HCT116 (cell line): ENCODE measurements at regions not wholly inside any gene's neighbourhood (a gene's known extent, or its start where the extent isn't known, plus 50 kb on each side); places are given as distances from the start of the nearest gene placed in this dataset.

Source experiments
- ATAC-seq: fragments of 200-7000 bp; cut with Tn5 transposase; 2 replicates; pipeline ENCODE4 v1.9.1; 2020; ENCODE audit warnings: mild to moderate bottlenecking, moderate library complexity
- BruUV-seq: library from RNA; stranded (reverse); fragments of 400-500 nt; replicated peaks from 2 replicates; lab custom pipeline; 2021; lab: Mats Ljungman, UMichigan
- CTCF ChIA-PET: fragments of 300-600 bp; sonication (Branson Sonifier 250); formaldehyde crosslinking; loops from one replicate; lab custom pipeline; 2021; ENCODE audit warnings: antibody characterized with exemption; lab: Charles Lee
- POLR2A ChIA-PET: fragments of 300-600, 350-600 bp; sonication (Branson Sonifier 250); formaldehyde crosslinking; loops from one replicate; lab custom pipeline; 2021; ENCODE audit warnings: antibody characterized with exemption; lab: Charles Lee
- RAD21 ChIA-PET, 2 experiments: fragments of 300-600 bp; sonication (Branson Sonifier 250); formaldehyde crosslinking; loops; one replicate each; lab custom pipeline; 2023; ENCODE audit warnings: low total read pairs in 2 of 2; ENCODE audit not compliant: uncharacterized antibody in 2 of 2, unreplicated experiment in 2 of 2, low non-redundant PET in 1 of 2; lab: Charles Lee
- DNase-seq: peaks from one replicate; pipeline ENCODE4 v3.0.0-alpha.2; 2010; ENCODE audit warnings: low read depth, low spot score
- H2AFZ ChIP-seq: fragments of 200-600 bp; shearing (Covaris generic), sonication (generic); 2 replicates; pipeline ENCODE4 v1.6.1; 2017; ENCODE audit warnings: low read depth, mixed run types, mixed read lengths, antibody characterized with exemption, low read length; ENCODE audit not compliant: poor library complexity, severe bottlenecking
- H3K27ac ChIP-seq: 2 replicates; pipeline ENCODE4 v1.5.1; 2012; ENCODE audit warnings: low read depth, low read length
- H3K27me3 ChIP-seq: fragments of 200-600 bp; sonication (generic); 2 replicates; pipeline ENCODE4 v1.6.1; 2016; ENCODE audit warnings: mixed run types, low read length, mixed read lengths; ENCODE audit not compliant: insufficient read depth
- H3K36me3 ChIP-seq, 2 experiments: fragments of 200-500 bp in 1 of 2; fragments of 200-600 bp in 1 of 2; sonication (Bioruptor generic) in 1 of 2; sonication (generic) in 1 of 2; 2 replicates each; pipeline versions ENCODE4 v1.5.1 to v1.6.1; 2014 to 2016; ENCODE audit warnings: low read length in 2 of 2, inconsistent platforms in 1 of 2, mixed read lengths in 1 of 2, mixed run types in 1 of 2; ENCODE audit not compliant: insufficient read depth in 2 of 2, control insufficient read depth in 1 of 2
- H3K4me1 ChIP-seq, 2 experiments: fragments of 200-600 bp in 1 of 2; sonication (generic) in 1 of 2; 2 replicates each; pipeline versions ENCODE4 v1.5.1 to v1.6.1; 2012 to 2017; ENCODE audit warnings: low read length in 2 of 2, inconsistent platforms in 1 of 2, mild to moderate bottlenecking in 1 of 2, mixed read lengths in 1 of 2, mixed run types in 1 of 2, moderate library complexity in 1 of 2; ENCODE audit not compliant: insufficient read depth in 2 of 2, control insufficient read depth in 1 of 2
- H3K4me2 ChIP-seq: fragments of 200-600 bp; sonication (generic); 2 replicates; pipeline ENCODE4 v1.6.1; 2017; ENCODE audit warnings: mixed run types, low read length, mixed read lengths
- H3K4me3 ChIP-seq, 2 experiments: fragments of 200-600 bp in 1 of 2; sonication (generic) in 1 of 2; replicated peaks in 1 of 2; 2 replicates each; pipeline ENCODE4 v1.5.1; 2011 to 2016; ENCODE audit warnings: low read length in 2 of 2, control low read depth in 1 of 2, low read depth in 1 of 2, mild to moderate bottlenecking in 1 of 2, mixed read lengths in 1 of 2, mixed run types in 1 of 2
- H3K79me2 ChIP-seq: fragments of 200-600 bp; sonication (generic); 2 replicates; pipeline ENCODE4 v1.6.1; 2017; ENCODE audit warnings: mild to moderate bottlenecking, mixed run types, low read length, moderate library complexity, mixed read lengths; ENCODE audit not compliant: insufficient read depth
- H3K9ac ChIP-seq: fragments of 200-600 bp; sonication (generic); 2 replicates; pipeline ENCODE4 v1.6.1; 2016; ENCODE audit warnings: low read length, mixed read lengths
- H3K9me2 ChIP-seq: fragments of 200-600 bp; sonication (generic), shearing (Covaris generic); 2 replicates; pipeline ENCODE4 v1.6.1; 2017; ENCODE audit warnings: mixed run types, mild to moderate bottlenecking, moderate library complexity; ENCODE audit not compliant: insufficient read depth
- H3K9me3 ChIP-seq, 2 experiments: fragments of 200-500 bp in 1 of 2; fragments of 200-600 bp in 1 of 2; sonication (Bioruptor generic) in 1 of 2; sonication (generic) in 1 of 2; 2 replicates each; pipeline ENCODE4 v1.6.1; 2014 to 2017; ENCODE audit warnings: low read length in 2 of 2, mixed read lengths in 2 of 2, inconsistent platforms in 1 of 2, low read depth in 1 of 2, mild to moderate bottlenecking in 1 of 2, mixed run types in 1 of 2, moderate library complexity in 1 of 2; ENCODE audit not compliant: control insufficient read depth in 1 of 2, insufficient read depth in 1 of 2
- H4K20me1 ChIP-seq: fragments of 200-600 bp; sonication (generic), shearing (Covaris generic); 2 replicates; pipeline ENCODE4 v1.6.1; 2017; ENCODE audit warnings: mixed run types, mild to moderate bottlenecking, moderate library complexity; ENCODE audit not compliant: insufficient read depth
- CBX3 ChIP-seq: IDR thresholded peaks from 2 replicates; pipeline ENCODE4 v1.6.1; 2012; ENCODE audit warnings: low read depth
- CEBPB ChIP-seq: IDR thresholded peaks from 2 replicates; pipeline ENCODE4 v1.6.1; 2012; ENCODE audit warnings: low read depth
- ELF1 ChIP-seq: IDR thresholded peaks from 2 replicates; pipeline ENCODE4 v1.6.1; 2012; ENCODE audit warnings: low read depth, borderline replicate concordance
- FOSL1 ChIP-seq: IDR thresholded peaks from 2 replicates; pipeline ENCODE4 v1.6.1; 2012; ENCODE audit warnings: low read depth
- JUND ChIP-seq: IDR thresholded peaks from 2 replicates; pipeline ENCODE4 v1.6.1; 2012
- POLR2A ChIP-seq: IDR thresholded peaks from 2 replicates; pipeline ENCODE4 v1.7.0; 2011; ENCODE audit warnings: borderline replicate concordance; ENCODE audit not compliant: insufficient read depth, insufficient read length; ENCODE audit errors: extremely low read depth
- POLR2AphosphoS5 ChIP-seq: IDR thresholded peaks from 2 replicates; pipeline ENCODE4 v1.6.1; 2011; ENCODE audit warnings: mild to moderate bottlenecking, low read depth, low read length, moderate library complexity
- RAD21 ChIP-seq: IDR thresholded peaks from 2 replicates; pipeline ENCODE4 v1.6.1; 2012; ENCODE audit warnings: low read depth, mild to moderate bottlenecking
- SIN3A ChIP-seq: IDR thresholded peaks from 2 replicates; pipeline ENCODE4 v1.6.1; 2012; ENCODE audit warnings: low read depth
- SP1 ChIP-seq: IDR thresholded peaks from 2 replicates; pipeline ENCODE4 v1.6.1; 2012; ENCODE audit warnings: low read depth
- SRF ChIP-seq: IDR thresholded peaks from 2 replicates; pipeline ENCODE4 v1.6.1; 2012; ENCODE audit warnings: low read depth
- ZBTB33 ChIP-seq: IDR thresholded peaks from 2 replicates; pipeline ENCODE4 v1.6.1; 2011; ENCODE audit warnings: mild to moderate bottlenecking, low read length, moderate library complexity; ENCODE audit not compliant: insufficient replicate concordance; ENCODE audit errors: extremely low read depth
- ZFX ChIP-seq: fragments of 450-650 bp; IDR thresholded peaks from 2 replicates; pipeline ENCODE4 v1.6.1; 2017
- ZNF274 ChIP-seq: fragments of 200-500 bp; sonication (Bioruptor generic); IDR thresholded peaks from 2 replicates; pipeline ENCODE4 v1.6.1; 2014; ENCODE audit warnings: mild to moderate bottlenecking, low read depth, low read length, inconsistent platforms
- intact Hi-C: fragments of 100-400 bp; cut with micrococcal nuclease; formaldehyde crosslinking; loops from 2 replicates; pipeline ENCODE4 v1.10.0; 2022
- TF ChIP-seq, protein P1 (sequence below): IDR thresholded peaks from 2 replicates; pipeline ENCODE4 v1.6.1; 2012
- TF ChIP-seq, protein P2 (sequence below): IDR thresholded peaks from 2 replicates; pipeline ENCODE4 v1.6.1; 2012; ENCODE audit warnings: low read depth
- TF ChIP-seq, protein P3 (sequence below): IDR thresholded peaks from 2 replicates; pipeline ENCODE4 v1.6.1; 2012

DNA sequence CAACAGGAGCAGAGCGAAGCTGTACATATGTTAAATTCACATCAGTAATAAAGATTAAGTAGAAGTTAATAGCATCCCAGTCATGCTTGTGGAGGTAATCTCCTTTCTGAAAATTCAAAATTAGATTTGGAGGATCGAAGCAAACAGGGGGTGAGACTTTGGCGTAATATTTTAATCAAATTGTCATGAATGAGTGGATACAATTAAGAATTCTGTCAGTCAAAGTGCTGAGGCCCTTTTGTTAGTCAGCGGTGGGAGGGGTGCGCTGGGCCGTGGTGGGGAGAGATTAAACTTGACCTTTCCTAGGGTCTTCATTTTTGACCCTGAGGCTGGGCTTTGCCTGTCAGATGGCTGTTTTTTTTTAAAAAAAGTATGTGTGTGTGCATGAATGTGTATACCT, 226.7 kb downstream of the VRK1 start:
- ATAC-seq (no peak), DNase-seq (no peak)
- H3K79me2 ChIP-seq = no peaks in the 10 kb centered on the region
- no peaks in the 10 kb centered on the region for H3K27me3 ChIP-seq
- no peak overlapping the region for H3K9ac ChIP-seq
- POLR2A ChIA-PET = no interaction called here
- no peaks in the 10 kb centered on the region for H3K9me3 ChIP-seq
- no TSS peak for BruUV-seq
- no peak overlapping the region for H2AFZ ChIP-seq
- H3K36me3 ChIP-seq = no peaks in the 10 kb centered on the region
- intact Hi-C loops = no loop called here
- no peaks in the 10 kb centered on the region for H3K4me1 ChIP-seq
- H3K27ac ChIP-seq = no peak overlapping the region
- CTCF ChIA-PET = no interaction called here
- no peaks in the 10 kb centered on the region for H4K20me1 ChIP-seq
- RAD21 ChIA-PET = no interaction called here
- no peaks in the 10 kb centered on the region for H3K9me2 ChIP-seq
- no peak overlapping the region for H3K4me2 ChIP-seq
- TF ChIP-seq ZFX (no peak), ZNF274 (no peak), SP1 (no peak), CEBPB (no peak), ZBTB33 (no peak), CBX3 (no peak), SRF (no peak), POLR2AphosphoS5 (no peak), ELF1 (no peak), JUND (no peak), SIN3A (no peak), POLR2A (no peak), FOSL1 (no peak), RAD21 (no peak)
- TF ChIP-seq, protein P1, sequence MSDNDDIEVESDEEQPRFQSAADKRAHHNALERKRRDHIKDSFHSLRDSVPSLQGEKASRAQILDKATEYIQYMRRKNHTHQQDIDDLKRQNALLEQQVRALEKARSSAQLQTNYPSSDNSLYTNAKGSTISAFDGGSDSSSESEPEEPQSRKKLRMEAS = no peak
- TF ChIP-seq, protein P2, sequence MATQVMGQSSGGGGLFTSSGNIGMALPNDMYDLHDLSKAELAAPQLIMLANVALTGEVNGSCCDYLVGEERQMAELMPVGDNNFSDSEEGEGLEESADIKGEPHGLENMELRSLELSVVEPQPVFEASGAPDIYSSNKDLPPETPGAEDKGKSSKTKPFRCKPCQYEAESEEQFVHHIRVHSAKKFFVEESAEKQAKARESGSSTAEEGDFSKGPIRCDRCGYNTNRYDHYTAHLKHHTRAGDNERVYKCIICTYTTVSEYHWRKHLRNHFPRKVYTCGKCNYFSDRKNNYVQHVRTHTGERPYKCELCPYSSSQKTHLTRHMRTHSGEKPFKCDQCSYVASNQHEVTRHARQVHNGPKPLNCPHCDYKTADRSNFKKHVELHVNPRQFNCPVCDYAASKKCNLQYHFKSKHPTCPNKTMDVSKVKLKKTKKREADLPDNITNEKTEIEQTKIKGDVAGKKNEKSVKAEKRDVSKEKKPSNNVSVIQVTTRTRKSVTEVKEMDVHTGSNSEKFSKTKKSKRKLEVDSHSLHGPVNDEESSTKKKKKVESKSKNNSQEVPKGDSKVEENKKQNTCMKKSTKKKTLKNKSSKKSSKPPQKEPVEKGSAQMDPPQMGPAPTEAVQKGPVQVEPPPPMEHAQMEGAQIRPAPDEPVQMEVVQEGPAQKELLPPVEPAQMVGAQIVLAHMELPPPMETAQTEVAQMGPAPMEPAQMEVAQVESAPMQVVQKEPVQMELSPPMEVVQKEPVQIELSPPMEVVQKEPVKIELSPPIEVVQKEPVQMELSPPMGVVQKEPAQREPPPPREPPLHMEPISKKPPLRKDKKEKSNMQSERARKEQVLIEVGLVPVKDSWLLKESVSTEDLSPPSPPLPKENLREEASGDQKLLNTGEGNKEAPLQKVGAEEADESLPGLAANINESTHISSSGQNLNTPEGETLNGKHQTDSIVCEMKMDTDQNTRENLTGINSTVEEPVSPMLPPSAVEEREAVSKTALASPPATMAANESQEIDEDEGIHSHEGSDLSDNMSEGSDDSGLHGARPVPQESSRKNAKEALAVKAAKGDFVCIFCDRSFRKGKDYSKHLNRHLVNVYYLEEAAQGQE = no peak
- TF ChIP-seq, protein P3, sequence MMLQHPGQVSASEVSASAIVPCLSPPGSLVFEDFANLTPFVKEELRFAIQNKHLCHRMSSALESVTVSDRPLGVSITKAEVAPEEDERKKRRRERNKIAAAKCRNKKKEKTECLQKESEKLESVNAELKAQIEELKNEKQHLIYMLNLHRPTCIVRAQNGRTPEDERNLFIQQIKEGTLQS = no peak
- H3K4me3 ChIP-seq = no peak overlapping the region
